ENCODE measurements at regions not wholly inside any gene's neighbourhood (a gene's known extent, or its start where the extent isn't known, plus 50 kb on each side); places are given as distances from the start of the nearest gene placed in this dataset.

DNA sequence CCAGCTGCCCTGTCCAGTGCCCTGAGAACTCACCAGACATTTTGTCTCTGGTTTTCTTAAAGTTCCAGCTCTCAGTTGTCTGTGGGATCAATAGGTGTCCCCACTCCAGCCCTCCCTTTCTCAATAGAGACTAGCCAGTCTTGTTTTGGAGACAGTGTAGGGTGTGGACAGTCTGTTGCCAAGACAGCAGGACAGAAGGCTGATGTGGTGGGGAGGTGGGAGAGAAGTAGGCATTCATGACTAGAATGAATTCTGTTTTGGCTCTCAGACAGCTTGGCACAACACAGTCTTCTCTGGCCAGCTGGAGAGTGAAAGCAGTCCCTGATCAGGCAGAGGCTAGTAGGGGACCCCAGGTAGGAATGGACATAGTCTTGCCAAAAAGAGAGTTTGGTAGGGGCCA is 467.0 kb upstream of the PODXL start:
- TF ChIP-seq, protein P1, sequence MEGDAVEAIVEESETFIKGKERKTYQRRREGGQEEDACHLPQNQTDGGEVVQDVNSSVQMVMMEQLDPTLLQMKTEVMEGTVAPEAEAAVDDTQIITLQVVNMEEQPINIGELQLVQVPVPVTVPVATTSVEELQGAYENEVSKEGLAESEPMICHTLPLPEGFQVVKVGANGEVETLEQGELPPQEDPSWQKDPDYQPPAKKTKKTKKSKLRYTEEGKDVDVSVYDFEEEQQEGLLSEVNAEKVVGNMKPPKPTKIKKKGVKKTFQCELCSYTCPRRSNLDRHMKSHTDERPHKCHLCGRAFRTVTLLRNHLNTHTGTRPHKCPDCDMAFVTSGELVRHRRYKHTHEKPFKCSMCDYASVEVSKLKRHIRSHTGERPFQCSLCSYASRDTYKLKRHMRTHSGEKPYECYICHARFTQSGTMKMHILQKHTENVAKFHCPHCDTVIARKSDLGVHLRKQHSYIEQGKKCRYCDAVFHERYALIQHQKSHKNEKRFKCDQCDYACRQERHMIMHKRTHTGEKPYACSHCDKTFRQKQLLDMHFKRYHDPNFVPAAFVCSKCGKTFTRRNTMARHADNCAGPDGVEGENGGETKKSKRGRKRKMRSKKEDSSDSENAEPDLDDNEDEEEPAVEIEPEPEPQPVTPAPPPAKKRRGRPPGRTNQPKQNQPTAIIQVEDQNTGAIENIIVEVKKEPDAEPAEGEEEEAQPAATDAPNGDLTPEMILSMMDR (IDR thresholded peaks at IDR 0.05), result no peak
- TF ChIP-seq EZH2 (IDR thresholded peaks at IDR 0.05; ENCODE audit: borderline replicate concordance, insufficient read depth, low read depth, low read length, poor library complexity, severe bottlenecking), result no peak
